Skeletal muscle cell (primary cell): ENCODE measurements at regions not wholly inside any gene's neighbourhood (a gene's known extent, or its start where the extent isn't known, plus 50 kb on each side); places are given as distances from the start of the nearest gene placed in this dataset.
"Not testable (repeated sequence)": the region's sequence is repeated elsewhere in the genome, so short reads cannot be mapped to it uniquely, and the experiment has no call there.

Experiments
- DNase-seq: peaks from one replicate; pipeline ENCODE4 v3.0.0-alpha.2; 2010; ENCODE audit warnings: low read depth
- H3K4me3 ChIP-seq: 2 replicates; pipeline ENCODE4 v1.5.1; 2011; ENCODE audit warnings: low read depth, mild to moderate bottlenecking, control low read depth, low read length, moderate library complexity

DNA sequence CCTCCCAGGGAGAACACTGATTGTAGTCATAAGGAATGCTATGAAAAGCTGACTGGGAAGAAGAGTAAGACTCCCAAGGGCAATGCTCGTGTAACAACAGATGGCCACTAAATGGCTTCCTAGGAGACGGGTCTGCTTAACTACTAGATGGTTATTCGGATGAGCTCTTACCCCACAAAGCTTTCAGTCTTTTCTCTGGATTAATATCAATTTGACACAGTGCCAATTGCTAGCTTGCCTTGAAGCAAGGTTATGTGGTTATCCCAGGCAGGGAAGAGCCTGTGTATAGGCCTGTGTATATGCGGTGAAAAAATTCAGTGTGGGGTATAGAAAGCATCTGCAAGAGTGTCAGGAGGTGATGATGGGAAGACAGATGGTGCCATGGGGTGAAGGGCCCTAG lies 86.4 kb upstream of the NOX3 start:
- no peak overlapping the region for H3K4me3 ChIP-seq
- DNase-seq: no peak

GRCh38 chr6:155538708-155539390 lies 83.2 kb upstream of the NOX3 start:
- DNase-seq: no peak
- H3K4me3 ChIP-seq: no peak overlapping the region

DNA sequence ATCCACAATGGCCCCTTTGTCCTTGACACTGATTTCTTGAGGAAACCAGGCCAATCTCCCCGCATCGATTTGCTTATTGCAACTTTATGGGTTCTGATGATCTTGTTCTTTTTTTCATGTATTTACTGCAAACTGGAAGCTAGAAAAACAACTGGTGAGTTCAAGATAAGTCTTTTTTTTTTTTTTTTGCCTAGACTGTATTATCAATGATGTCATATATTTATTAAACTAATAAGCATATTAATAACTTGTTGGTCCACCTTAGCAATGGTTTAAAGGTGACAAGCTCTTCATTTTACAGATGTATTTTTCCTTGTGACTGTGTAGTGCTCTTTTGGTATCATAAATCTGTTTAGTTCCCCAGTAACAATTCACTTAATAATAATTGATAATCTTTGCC lies 79.0 kb upstream of the NOX3 start:
- no peak for DNase-seq
- no peak overlapping the region for H3K4me3 ChIP-seq

DNA sequence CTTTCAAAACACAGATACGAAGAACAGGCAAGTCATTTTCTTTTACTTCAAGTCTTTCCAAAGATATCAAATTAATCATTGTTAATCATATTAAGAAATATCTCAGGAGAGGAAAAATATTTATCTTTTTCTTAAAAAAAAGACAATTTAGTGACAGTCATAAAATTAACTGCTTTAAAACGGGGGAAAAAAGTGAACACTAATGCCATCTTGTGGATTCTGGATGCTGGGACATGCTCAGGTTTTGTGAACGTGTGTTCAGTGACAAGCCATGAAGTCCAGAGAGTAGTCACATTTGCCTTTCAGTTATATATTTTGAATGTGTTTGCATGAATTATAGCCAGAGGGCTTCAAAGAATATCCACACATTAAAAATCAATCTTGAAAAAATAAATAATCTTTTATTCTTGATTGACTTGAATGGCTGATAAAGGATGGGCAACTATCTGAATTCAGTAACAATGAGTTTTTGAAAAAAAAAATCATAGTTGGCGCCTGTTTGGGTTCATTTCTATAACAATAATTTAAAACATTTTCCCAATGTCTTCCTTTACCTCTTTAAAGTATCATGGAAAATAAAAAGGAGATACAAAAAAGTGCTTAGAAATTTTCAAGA lies 74.7 kb upstream of the NOX3 start:
- no peak overlapping the region for H3K4me3 ChIP-seq
- DNase-seq: no peak

- not testable (repeated sequence) for H3K4me3 ChIP-seq, DNase-seq
Measured at GRCh38 chr6:155529814-155530213, 74.2 kb upstream of the NOX3 start.

- H3K4me3 ChIP-seq: no peak overlapping the region
- peak; percentile 85 for DNase-seq
Measured at GRCh38 chr6:155528982-155529453, 73.4 kb upstream of the NOX3 start.

DNA sequence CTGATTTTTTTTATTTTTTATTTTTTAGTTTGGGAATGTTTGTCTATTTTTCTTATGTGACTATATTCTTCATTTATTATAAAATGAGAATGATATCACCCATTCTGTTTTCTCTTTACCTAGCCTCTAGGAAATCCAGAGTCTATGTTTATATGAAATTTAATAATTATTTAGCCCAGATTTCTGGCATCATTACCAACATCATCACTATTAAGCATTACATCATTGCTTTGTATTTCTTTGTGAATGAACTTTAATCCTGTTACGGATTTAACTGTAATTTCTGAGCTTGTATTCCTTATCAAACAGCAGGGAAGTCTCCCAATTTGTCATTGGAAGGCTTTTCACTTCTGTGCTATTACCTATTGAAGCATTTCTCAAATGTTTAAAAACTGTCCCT lies 72.7 kb upstream of the NOX3 start:
- no peak for DNase-seq
- no peak overlapping the region for H3K4me3 ChIP-seq

GRCh38 chr6:155527443-155527842 lies 71.8 kb upstream of the NOX3 start:
- DNase-seq: no peak
- H3K4me3 ChIP-seq: no peak overlapping the region

GRCh38 chr6:155523821-155524651 lies 68.4 kb upstream of the NOX3 start:
- H3K4me3 ChIP-seq: no peak overlapping the region
- DNase-seq: peak; percentile 62

DNA sequence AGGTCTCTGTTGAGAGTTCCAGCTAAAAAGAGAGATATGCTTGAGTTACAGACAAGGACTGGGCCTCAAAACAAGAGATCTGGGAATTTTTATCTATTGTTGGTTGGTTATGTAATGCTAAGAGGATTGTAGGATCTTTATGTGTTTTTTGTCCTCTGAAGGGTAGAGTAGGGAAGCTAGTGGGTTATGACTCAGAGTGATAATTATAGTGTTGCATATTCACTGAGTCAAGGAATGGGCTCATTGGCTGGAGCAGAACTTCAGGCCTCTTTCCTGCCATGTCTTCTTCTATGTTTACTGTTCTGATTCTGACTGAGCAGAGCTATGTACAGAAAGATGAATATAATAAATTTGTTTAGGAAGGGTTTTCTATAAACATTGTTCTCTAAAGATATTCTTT lies 66.1 kb upstream of the NOX3 start:
- no peak overlapping the region for H3K4me3 ChIP-seq
- no peak for DNase-seq

DNA sequence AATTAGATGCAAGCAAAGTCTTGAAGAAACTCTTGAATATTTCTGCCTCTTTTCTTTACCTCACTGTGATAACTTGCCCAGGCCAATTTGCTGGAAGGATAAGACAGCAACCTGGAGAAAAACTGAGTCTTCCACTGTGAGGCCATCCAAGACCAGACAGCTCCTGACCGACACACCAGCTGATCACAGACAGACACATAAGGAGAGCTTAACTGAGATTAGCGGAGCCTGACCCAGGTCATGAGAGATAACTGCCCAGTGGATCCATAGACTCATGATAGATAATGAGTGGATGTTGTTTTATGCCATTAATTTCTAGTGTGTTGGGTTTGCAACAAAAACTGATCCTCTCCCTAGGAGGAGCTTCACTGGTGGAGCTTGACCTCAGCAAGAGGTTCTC lies 64.4 kb upstream of the NOX3 start:
- DNase-seq: no peak
- no peak overlapping the region for H3K4me3 ChIP-seq

- DNase-seq: no peak
- no peak overlapping the region for H3K4me3 ChIP-seq
Measured at GRCh38 chr6:155519176-155519738, 63.6 kb upstream of the NOX3 start.

GRCh38 chr6:155517294-155517693 lies 61.7 kb upstream of the NOX3 start:
- DNase-seq: no peak
- no peak overlapping the region for H3K4me3 ChIP-seq

DNA sequence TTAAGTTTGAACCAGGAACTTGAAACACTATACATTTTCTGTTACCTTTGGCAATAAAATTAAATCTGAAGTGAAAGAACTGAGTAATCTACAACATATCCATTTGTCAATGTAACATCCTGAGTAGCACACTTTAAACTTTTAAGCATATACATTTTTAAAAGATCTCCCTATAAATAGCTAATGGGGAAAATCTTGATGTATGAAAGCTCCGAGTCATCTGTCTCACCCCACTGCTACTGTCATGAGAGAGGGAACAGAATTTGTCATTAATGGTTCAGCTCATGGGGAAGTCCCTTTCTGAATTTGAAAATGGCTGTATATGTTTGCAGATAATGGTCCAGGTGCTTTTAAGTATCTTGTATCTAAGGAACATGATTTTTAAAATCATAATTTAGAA lies 55.2 kb upstream of the NOX3 start:
- no peak overlapping the region for H3K4me3 ChIP-seq
- no peak for DNase-seq

DNA sequence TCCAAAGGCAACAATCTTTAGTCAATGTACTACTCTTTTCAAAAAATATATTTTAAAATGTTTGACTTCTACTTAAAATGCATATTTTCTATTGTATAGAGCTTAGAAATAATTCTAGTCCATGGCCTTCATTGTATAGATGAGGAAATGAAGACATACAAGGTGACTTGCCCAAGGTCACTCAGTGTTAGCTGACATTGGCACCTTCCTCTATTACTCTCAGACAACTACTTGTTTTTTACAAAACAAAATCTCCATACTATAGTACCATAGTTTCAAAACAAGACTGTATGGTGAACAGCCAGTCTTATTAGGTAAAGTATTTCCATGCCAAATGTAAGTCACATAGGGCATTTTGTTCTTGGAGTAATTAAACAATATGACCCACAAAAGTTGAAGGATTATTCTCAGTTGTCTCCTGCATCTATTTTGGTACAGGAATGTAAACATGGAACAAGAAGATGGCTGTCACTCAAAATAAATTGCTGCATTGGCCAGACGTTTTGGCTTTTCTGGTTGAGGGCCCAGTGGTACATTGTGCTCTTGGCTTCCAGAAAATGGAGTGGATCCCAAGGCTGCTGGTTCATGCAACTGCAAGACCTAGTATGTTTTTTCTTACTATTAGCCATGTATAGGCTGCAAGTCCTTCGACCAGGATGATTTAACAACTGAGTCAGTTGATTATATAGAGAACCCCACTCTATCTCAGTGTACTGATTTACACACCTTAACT lies 54.3 kb upstream of the NOX3 start:
- H3K4me3 ChIP-seq: no peak overlapping the region
- no peak for DNase-seq

- H3K4me3 ChIP-seq: no peak overlapping the region
- no peak for DNase-seq
Measured at GRCh38 chr6:155505608-155505989, 50.0 kb upstream of the NOX3 start.
